22Rv1 (cell line): ENCODE measurements at regions not wholly inside any gene's neighbourhood (a gene's known extent, or its start where the extent isn't known, plus 50 kb on each side); places are given as distances from the start of the nearest gene placed in this dataset.

Experiments
- ZFX ChIP-seq: fragments of 450-650 bp; IDR thresholded peaks from 2 replicates; pipeline ENCODE4 v1.6.1; 2017; ENCODE audit warnings: antibody characterized with exemption, borderline replicate concordance
- TF ChIP-seq, protein P1 (sequence below): fragments of 450-650 bp; IDR thresholded peaks from 2 replicates; pipeline ENCODE4 v1.5.1; 2017; ENCODE audit warnings: mild to moderate bottlenecking

DNA sequence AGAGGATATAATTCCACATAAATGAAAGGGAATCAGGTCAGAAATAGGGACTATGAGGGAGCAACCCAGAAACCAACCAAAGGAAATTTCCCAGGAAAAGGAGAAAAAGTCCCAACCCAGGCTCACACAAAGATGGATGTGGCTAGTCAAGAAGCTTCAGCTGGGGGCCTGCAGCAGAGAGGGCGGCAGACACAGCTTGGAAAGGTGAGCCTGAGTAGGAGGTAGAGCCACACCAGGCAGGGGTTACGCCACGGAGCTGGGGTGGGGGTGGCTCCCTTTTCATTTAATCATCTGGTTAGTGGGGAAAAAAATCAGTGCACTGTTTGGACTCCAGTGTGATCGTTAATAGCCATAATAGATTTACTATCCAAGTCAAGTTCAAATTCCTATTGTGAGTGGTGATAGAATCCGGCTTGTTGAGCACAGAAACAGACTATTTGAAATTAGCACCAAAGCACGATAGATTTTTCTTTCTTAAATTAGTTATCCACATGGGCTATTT, 220.6 kb downstream of the TPBG start:
- TF ChIP-seq, protein P1, sequence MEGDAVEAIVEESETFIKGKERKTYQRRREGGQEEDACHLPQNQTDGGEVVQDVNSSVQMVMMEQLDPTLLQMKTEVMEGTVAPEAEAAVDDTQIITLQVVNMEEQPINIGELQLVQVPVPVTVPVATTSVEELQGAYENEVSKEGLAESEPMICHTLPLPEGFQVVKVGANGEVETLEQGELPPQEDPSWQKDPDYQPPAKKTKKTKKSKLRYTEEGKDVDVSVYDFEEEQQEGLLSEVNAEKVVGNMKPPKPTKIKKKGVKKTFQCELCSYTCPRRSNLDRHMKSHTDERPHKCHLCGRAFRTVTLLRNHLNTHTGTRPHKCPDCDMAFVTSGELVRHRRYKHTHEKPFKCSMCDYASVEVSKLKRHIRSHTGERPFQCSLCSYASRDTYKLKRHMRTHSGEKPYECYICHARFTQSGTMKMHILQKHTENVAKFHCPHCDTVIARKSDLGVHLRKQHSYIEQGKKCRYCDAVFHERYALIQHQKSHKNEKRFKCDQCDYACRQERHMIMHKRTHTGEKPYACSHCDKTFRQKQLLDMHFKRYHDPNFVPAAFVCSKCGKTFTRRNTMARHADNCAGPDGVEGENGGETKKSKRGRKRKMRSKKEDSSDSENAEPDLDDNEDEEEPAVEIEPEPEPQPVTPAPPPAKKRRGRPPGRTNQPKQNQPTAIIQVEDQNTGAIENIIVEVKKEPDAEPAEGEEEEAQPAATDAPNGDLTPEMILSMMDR = no peak
- no peak for TF ChIP-seq ZFX
